PC-9 (cell line): ENCODE measurements at regions not wholly inside any gene's neighbourhood (a gene's known extent, or its start where the extent isn't known, plus 50 kb on each side); places are given as distances from the start of the nearest gene placed in this dataset.

Experiments
- EZH2 ChIP-seq: fragments of 200-600 bp; sonication (generic); IDR thresholded peaks from 2 replicates; pipeline ENCODE4 v1.8.0; 2017; ENCODE audit warnings: antibody characterized with exemption, low read depth
- TF ChIP-seq, protein P1 (sequence below): fragments of 200-600 bp; sonication (generic); conservative IDR thresholded peaks from 2 replicates; pipeline ENCODE4 v1.6.1; 2017; ENCODE audit warnings: mixed run types, antibody characterized with exemption, mild to moderate bottlenecking, moderate library complexity

DNA sequence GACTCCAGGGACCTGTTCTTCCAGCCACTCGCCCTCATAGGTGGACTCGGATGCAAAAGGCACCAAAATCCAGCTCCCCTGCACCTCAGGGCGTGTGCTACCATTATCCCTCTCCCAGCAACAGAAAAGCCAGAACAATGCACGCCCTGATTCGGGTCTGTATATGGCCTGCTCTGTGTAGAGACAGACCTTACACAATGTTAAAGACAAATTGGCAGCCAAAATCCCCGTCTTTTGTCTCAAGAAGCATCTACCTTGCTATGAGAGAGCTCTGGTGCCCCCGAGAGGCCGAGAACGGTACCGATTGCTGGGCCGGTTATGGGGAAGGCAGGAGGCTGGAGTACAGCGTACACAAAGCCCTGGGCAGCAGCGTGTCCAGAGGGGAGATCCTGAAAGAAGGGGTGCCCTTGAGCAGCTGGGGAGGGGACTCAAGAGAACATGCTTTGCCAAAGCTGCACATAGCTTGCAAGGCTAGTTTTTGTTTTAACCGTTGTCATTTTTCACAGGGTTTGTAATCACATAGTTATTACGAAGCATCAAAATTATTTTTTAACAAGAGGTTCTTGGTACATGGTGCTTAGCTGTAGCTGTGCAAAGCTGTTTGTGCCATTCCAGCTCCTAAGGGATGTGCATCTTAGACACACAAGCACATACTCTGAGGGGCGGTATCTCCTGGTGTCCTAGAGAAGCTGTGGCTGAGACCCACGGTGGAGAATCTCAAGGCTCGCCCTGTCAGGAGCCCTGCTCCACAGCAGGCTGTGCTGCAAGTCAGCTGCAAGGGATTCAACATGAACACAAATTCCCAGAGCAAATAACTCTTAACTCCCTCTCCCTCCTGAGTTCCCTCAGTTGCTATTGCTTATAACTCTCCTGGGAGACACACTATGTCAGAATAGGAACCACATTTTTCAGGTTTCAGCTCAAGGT, 461.5 kb upstream of the PPP2R3A start:
- TF ChIP-seq, protein P1, sequence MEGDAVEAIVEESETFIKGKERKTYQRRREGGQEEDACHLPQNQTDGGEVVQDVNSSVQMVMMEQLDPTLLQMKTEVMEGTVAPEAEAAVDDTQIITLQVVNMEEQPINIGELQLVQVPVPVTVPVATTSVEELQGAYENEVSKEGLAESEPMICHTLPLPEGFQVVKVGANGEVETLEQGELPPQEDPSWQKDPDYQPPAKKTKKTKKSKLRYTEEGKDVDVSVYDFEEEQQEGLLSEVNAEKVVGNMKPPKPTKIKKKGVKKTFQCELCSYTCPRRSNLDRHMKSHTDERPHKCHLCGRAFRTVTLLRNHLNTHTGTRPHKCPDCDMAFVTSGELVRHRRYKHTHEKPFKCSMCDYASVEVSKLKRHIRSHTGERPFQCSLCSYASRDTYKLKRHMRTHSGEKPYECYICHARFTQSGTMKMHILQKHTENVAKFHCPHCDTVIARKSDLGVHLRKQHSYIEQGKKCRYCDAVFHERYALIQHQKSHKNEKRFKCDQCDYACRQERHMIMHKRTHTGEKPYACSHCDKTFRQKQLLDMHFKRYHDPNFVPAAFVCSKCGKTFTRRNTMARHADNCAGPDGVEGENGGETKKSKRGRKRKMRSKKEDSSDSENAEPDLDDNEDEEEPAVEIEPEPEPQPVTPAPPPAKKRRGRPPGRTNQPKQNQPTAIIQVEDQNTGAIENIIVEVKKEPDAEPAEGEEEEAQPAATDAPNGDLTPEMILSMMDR, result peak; percentile 71
- TF ChIP-seq EZH2, result no peak
